Common myeloid progenitor, CD34-positive (primary cell): ENCODE measurements at regions not wholly inside any gene's neighbourhood (a gene's known extent, or its start where the extent isn't known, plus 50 kb on each side); places are given as distances from the start of the nearest gene placed in this dataset.

Experiments used
- CTCF ChIA-PET: fragments of 350-600 bp; sonication (Branson Sonifier 250); formaldehyde crosslinking; loops from one replicate; lab custom pipeline; 2021; ENCODE audit warnings: antibody characterized with exemption; lab: Charles Lee
- POLR2A ChIA-PET: fragments of 350-600 bp; sonication (Branson Sonifier 250); formaldehyde crosslinking; loops from one replicate; lab custom pipeline; 2021; ENCODE audit warnings: antibody characterized with exemption; lab: Charles Lee
- DNase-seq, 3 donors: peaks; one replicate each; pipeline versions ENCODE4 v3.0.0 to v3.0.0-alpha.2; 2013
- H3K27ac ChIP-seq, 2 experiments: 1 replicate in 1 of 2; 2 replicates in 1 of 2; pipeline ENCODE4 v1.7.0; 2013; ENCODE audit warnings: inconsistent platforms in 2 of 2, low read length in 2 of 2, mild to moderate bottlenecking in 2 of 2, low read depth in 1 of 2, moderate library complexity in 1 of 2; ENCODE audit not compliant: severe bottlenecking in 2 of 2, insufficient read depth in 1 of 2, poor library complexity in 1 of 2
- H3K27me3 ChIP-seq, 5 experiments: replicated peaks in 2 of 5; 1 replicate in 3 of 5; 2 replicates in 2 of 5; pipeline versions ENCODE4 v1.6.1 to v1.7.0; 2013; ENCODE audit warnings: low read length in 4 of 5, mild to moderate bottlenecking in 2 of 5, moderate library complexity in 2 of 5, inconsistent platforms in 1 of 5; ENCODE audit not compliant: insufficient read depth in 5 of 5, control insufficient read depth in 4 of 5
- H3K36me3 ChIP-seq, 4 experiments: 1 replicate in 2 of 4; 2 replicates in 2 of 4; pipeline versions ENCODE4 v1.6.1 to v1.7.0; 2013; ENCODE audit warnings: low read length in 3 of 4, control low read depth in 1 of 4, mild to moderate bottlenecking in 1 of 4; ENCODE audit not compliant: control insufficient read depth in 4 of 4, insufficient read depth in 4 of 4
- H3K4me1 ChIP-seq, 4 experiments: 1 replicate in 3 of 4; 2 replicates in 1 of 4; pipeline versions ENCODE4 v1.6.1 to v1.7.1; 2013; ENCODE audit warnings: low read length in 3 of 4, mild to moderate bottlenecking in 3 of 4, control low read depth in 1 of 4, inconsistent platforms in 1 of 4, moderate library complexity in 1 of 4; ENCODE audit not compliant: control insufficient read depth in 4 of 4, insufficient read depth in 4 of 4; ENCODE audit errors: control extremely low read depth in 1 of 4
- H3K4me3 ChIP-seq, 7 experiments: 1 replicate in 4 of 7; 2 replicates in 3 of 7; pipeline versions ENCODE4 v1.5.1 to v1.7.0; 2013; ENCODE audit warnings: mild to moderate bottlenecking in 7 of 7, low read length in 6 of 7, moderate library complexity in 6 of 7, inconsistent platforms in 2 of 7, low read depth in 2 of 7, control low read depth in 1 of 7; ENCODE audit not compliant: insufficient read depth in 4 of 7, control insufficient read depth in 1 of 7; ENCODE audit errors: extremely low read depth in 1 of 7
- H3K9me3 ChIP-seq, 5 experiments: 1 replicate in 4 of 5; 2 replicates in 1 of 5; pipeline versions ENCODE4 v1.6.1 to v1.7.1; 2013; ENCODE audit warnings: low read length in 4 of 5, mild to moderate bottlenecking in 2 of 5, inconsistent platforms in 1 of 5, low read depth in 1 of 5, moderate library complexity in 1 of 5; ENCODE audit not compliant: control insufficient read depth in 4 of 5, insufficient read depth in 2 of 5; ENCODE audit errors: control extremely low read depth in 1 of 5
- WGBS: methylation state at CpG from one replicate; pipeline ENCODE4 v1.1.5; 2013; ENCODE audit not compliant: insufficient coverage; 5-methylcytosine and 5-hydroxymethylcytosine counted together

- no peaks in the 10 kb centered on the region for H3K27me3 ChIP-seq
- no peak overlapping the region for H3K4me3 ChIP-seq
- no peaks in the 10 kb centered on the region for H3K9me3 ChIP-seq
- CTCF ChIA-PET = no interaction called here
- no peaks in the 10 kb centered on the region for H3K36me3 ChIP-seq
- H3K27ac ChIP-seq = no peak overlapping the region
- POLR2A ChIA-PET = no interaction called here
- no CpG with 5 or more reads among the region's 2 CpGs for WGBS
- no peak for DNase-seq
- no peaks in the 10 kb centered on the region for H3K4me1 ChIP-seq
These were observed 1470.6 kb upstream of the PABPC4L start for GRCh38 chr4:135672202-135672601.

- Histone ChIP-seq H3K9me3 (no peaks in the 10 kb centered on the region), H3K4me3 (no peak overlapping the region), H3K36me3 (no peaks in the 10 kb centered on the region), H3K4me1 (no peaks in the 10 kb centered on the region), H3K27me3 (no peaks in the 10 kb centered on the region), H3K27ac (no peak overlapping the region)
- ChIA-PET CTCF (no interaction called here), POLR2A (no interaction called here)
- DNase-seq = no peak
These were observed 1469.0 kb upstream of the PABPC4L start for GRCh38 chr4:135670548-135670947.
